ENCODE measurements at regions not wholly inside any gene's neighbourhood (a gene's known extent, or its start where the extent isn't known, plus 50 kb on each side); places are given as distances from the start of the nearest gene placed in this dataset.

GRCh38 chr7:128145191-128145590, 95.9 kb upstream of the LEP start:
- DNase-seq, result no peak

GRCh38 chr7:128146052-128146451, 95.0 kb upstream of the LEP start:
- DNase-seq, result no peak

GRCh38 chr7:128148676-128149075, 92.4 kb upstream of the LEP start:
- DNase-seq, result peak; percentile 78

- no peak for DNase-seq
Observed at GRCh38 chr7:128150223-128150865, 90.7 kb upstream of the LEP start.

GRCh38 chr7:128151635-128152034, 89.4 kb upstream of the LEP start:
- no peak for DNase-seq

GRCh38 chr7:128152721-128153120, 88.4 kb upstream of the LEP start:
- DNase-seq, result no peak

- no peak for DNase-seq
Observed at GRCh38 chr7:128153436-128153835, 87.6 kb upstream of the LEP start.

GRCh38 chr7:128154504-128154903, 86.6 kb upstream of the LEP start:
- no peak for DNase-seq

GRCh38 chr7:128155100-128155740, 85.9 kb upstream of the LEP start:
- DNase-seq, result no peak

GRCh38 chr7:128157906-128158305, 83.2 kb upstream of the LEP start:
- no peak for DNase-seq

GRCh38 chr7:128158370-128158769, 82.7 kb upstream of the LEP start:
- no peak for DNase-seq

GRCh38 chr7:128160296-128160695, 80.8 kb upstream of the LEP start:
- DNase-seq, result no peak

- DNase-seq, result no peak
Observed at GRCh38 chr7:128161466-128162125, 79.5 kb upstream of the LEP start.

GRCh38 chr7:128162666-128163065, 78.4 kb upstream of the LEP start:
- no peak for DNase-seq

- DNase-seq, result no peak
Observed at GRCh38 chr7:128163473-128163872, 77.6 kb upstream of the LEP start.

GRCh38 chr7:128164061-128164954, 76.8 kb upstream of the LEP start:
- no peak for DNase-seq

GRCh38 chr7:128164955-128165670, 76.0 kb upstream of the LEP start:
- DNase-seq, result no peak

GRCh38 chr7:128165927-128166420, 75.1 kb upstream of the LEP start:
- no peak for DNase-seq

- DNase-seq, result peak; percentile 4
Observed at GRCh38 chr7:128166603-128167041, 74.5 kb upstream of the LEP start.

GRCh38 chr7:128167042-128167701, 73.9 kb upstream of the LEP start:
- DNase-seq, result peak; percentile 59

- no peak for DNase-seq
Observed at GRCh38 chr7:128167791-128168666, 73.0 kb upstream of the LEP start.
